H1 (cell line): ENCODE measurements at regions not wholly inside any gene's neighbourhood (a gene's known extent, or its start where the extent isn't known, plus 50 kb on each side); places are given as distances from the start of the nearest gene placed in this dataset.
"Not testable (repeated sequence)": the region's sequence is repeated elsewhere in the genome, so short reads cannot be mapped to it uniquely, and the experiment has no call there.

Source experiments
- CTCF ChIA-PET: fragments of 300-600 bp; sonication (Branson Sonifier 250); formaldehyde crosslinking; loops from one replicate; lab custom pipeline; 2021; ENCODE audit not compliant: partially characterized antibody; lab: Charles Lee
- POLR2A ChIA-PET: fragments of 300-600 bp; sonication (Branson Sonifier 250); formaldehyde crosslinking; loops from one replicate; lab custom pipeline; 2021; ENCODE audit warnings: inconsistent platforms; ENCODE audit not compliant: partially characterized antibody; lab: Charles Lee
- DNase-seq, 2 experiments: peaks; one replicate each; pipeline versions ENCODE4 v3.0.0 to v3.0.0-alpha.2; 2010 to 2022; ENCODE audit warnings: low spot score in 2 of 2, low read depth in 1 of 2, mixed read lengths in 1 of 2
- FAIRE-seq: peaks from 2 replicates; lab custom pipeline; 2011; peaks lifted over from hg19 to GRCh38; lab: Jason Lieb, UNC
- H2AFZ ChIP-seq: 2 replicates; pipeline ENCODE4 v1.8.1; 2012; ENCODE audit warnings: low read length, inconsistent platforms
- H2AK5ac ChIP-seq: 2 replicates; pipeline ENCODE4 v1.6.1; 2013; ENCODE audit warnings: low read depth, low read length
- H2BK120ac ChIP-seq: replicated peaks from 2 replicates; pipeline ENCODE3; 2013; ENCODE audit warnings: low read depth, low read length, inconsistent platforms
- H2BK12ac ChIP-seq: 2 replicates; pipeline ENCODE4 v1.6.1; 2013; ENCODE audit warnings: low read depth, low read length
- H2BK15ac ChIP-seq: 2 replicates; pipeline ENCODE4 v1.6.1; 2013; ENCODE audit warnings: low read length
- H2BK20ac ChIP-seq: 2 replicates; pipeline ENCODE4 v1.6.1; 2013; ENCODE audit warnings: low read length
- H2BK5ac ChIP-seq: 2 replicates; pipeline ENCODE4 v1.6.1; 2013; ENCODE audit warnings: low read depth, low read length
- H3K14ac ChIP-seq: 2 replicates; pipeline ENCODE4 v1.6.1; 2013; ENCODE audit warnings: inconsistent platforms; ENCODE audit not compliant: insufficient read length
- H3K18ac ChIP-seq: 2 replicates; pipeline ENCODE4 v1.6.1; 2013; ENCODE audit warnings: low read length; ENCODE audit errors: extremely low read depth
- H3K23ac ChIP-seq: 2 replicates; pipeline ENCODE4 v1.6.1; 2013; ENCODE audit warnings: inconsistent platforms; ENCODE audit not compliant: insufficient read length
- H3K23me2 ChIP-seq: 2 replicates; pipeline ENCODE4 v1.6.1; 2013; ENCODE audit warnings: low read depth, low read length
- H3K27ac ChIP-seq: 2 replicates; pipeline ENCODE4 v1.6.1; 2011; ENCODE audit warnings: low read depth, low read length, inconsistent platforms
- H3K27me3 ChIP-seq, 4 experiments: replicated peaks in 1 of 4; 1 replicate in 1 of 4; 2 replicates in 3 of 4; pipeline versions ENCODE4 v1.6.1 to v1.8.1; 2011 to 2013; ENCODE audit warnings: low read length in 3 of 4, mild to moderate bottlenecking in 3 of 4, inconsistent platforms in 2 of 4, mixed read lengths in 2 of 4, moderate library complexity in 1 of 4; ENCODE audit not compliant: control insufficient read depth in 3 of 4, insufficient read depth in 3 of 4; ENCODE audit errors: extremely low read depth in 1 of 4
- H3K36me3 ChIP-seq, 4 experiments: 2 replicates each; pipeline versions ENCODE4 v1.6.1 to v1.8.1; 2011 to 2013; ENCODE audit warnings: mild to moderate bottlenecking in 4 of 4, low read length in 3 of 4, moderate library complexity in 2 of 4, control low read depth in 1 of 4, inconsistent platforms in 1 of 4; ENCODE audit not compliant: insufficient read depth in 4 of 4, control insufficient read depth in 2 of 4
- H3K4ac ChIP-seq: replicated peaks from 2 replicates; pipeline ENCODE3; 2013; ENCODE audit warnings: low read length, low read depth, mixed read lengths, inconsistent platforms; ENCODE audit not compliant: insufficient read length
- H3K4me1 ChIP-seq, 4 experiments: replicated peaks in 1 of 4; 1 replicate in 1 of 4; 2 replicates in 3 of 4; pipeline versions ENCODE4 v1.6.1 to v1.8.1; 2011 to 2013; ENCODE audit warnings: low read length in 3 of 4, inconsistent platforms in 2 of 4, mixed read lengths in 1 of 4; ENCODE audit not compliant: insufficient read depth in 4 of 4, control insufficient read depth in 3 of 4
- H3K4me2 ChIP-seq, 2 experiments: 2 replicates each; pipeline versions ENCODE4 v1.6.1 to v1.8.1; 2011 to 2013; ENCODE audit warnings: low read depth in 2 of 2, low read length in 2 of 2, control low read depth in 1 of 2, inconsistent platforms in 1 of 2, mild to moderate bottlenecking in 1 of 2; ENCODE audit not compliant: insufficient read depth in 1 of 2
- H3K4me3 ChIP-seq, 4 experiments: fragments of 200-600, 300-600 bp in 1 of 4; sonication (generic), shearing (Covaris generic), sonication (Bioruptor Twin) in 1 of 4; 2 replicates each; pipeline versions ENCODE4 v1.5.1 to v1.8.1; 2011 to 2016; ENCODE audit warnings: low read length in 4 of 4, low read depth in 3 of 4, control low read depth in 2 of 4, inconsistent platforms in 2 of 4, mild to moderate bottlenecking in 2 of 4, mixed read lengths in 1 of 4, moderate library complexity in 1 of 4; ENCODE audit not compliant: insufficient read depth in 2 of 4; ENCODE audit errors: extremely low read depth in 1 of 4
- H3K56ac ChIP-seq: replicated peaks from 2 replicates; pipeline ENCODE3; 2013; ENCODE audit warnings: low read depth, mild to moderate bottlenecking, mixed read lengths, low read length, inconsistent platforms; ENCODE audit not compliant: insufficient read length
- H3K79me1 ChIP-seq: 2 replicates; pipeline ENCODE4 v1.6.1; 2013; ENCODE audit warnings: low read depth, low read length, control low read depth
- H3K79me2 ChIP-seq, 2 experiments: 2 replicates each; pipeline versions ENCODE4 v1.6.1 to v1.8.1; 2012 to 2013; ENCODE audit warnings: low read length in 2 of 2, mild to moderate bottlenecking in 2 of 2, inconsistent platforms in 1 of 2; ENCODE audit not compliant: insufficient read depth in 2 of 2, control insufficient read depth in 1 of 2
- H3K9ac ChIP-seq, 4 experiments: replicated peaks in 1 of 4; 1 replicate in 1 of 4; 2 replicates in 3 of 4; pipeline versions ENCODE4 v1.6.1 to v1.8.1; 2011 to 2013; ENCODE audit warnings: low read depth in 3 of 4, low read length in 3 of 4, control low read depth in 2 of 4, mild to moderate bottlenecking in 2 of 4, moderate library complexity in 2 of 4, inconsistent platforms in 1 of 4; ENCODE audit errors: extremely low read depth in 1 of 4
- H3K9me3 ChIP-seq, 2 experiments: 2 replicates each; pipeline versions ENCODE4 v1.6.1 to v1.8.1; 2012 to 2013; ENCODE audit warnings: mild to moderate bottlenecking in 2 of 2, moderate library complexity in 2 of 2, control low read depth in 1 of 2, inconsistent platforms in 1 of 2, low read depth in 1 of 2, low read length in 1 of 2, mixed read lengths in 1 of 2; ENCODE audit not compliant: insufficient read depth in 2 of 2
- H4K20me1 ChIP-seq, 2 experiments: replicated peaks in 1 of 2; 2 replicates each; pipeline versions ENCODE3 to v1.8.1; 2011 to 2013; ENCODE audit warnings: inconsistent platforms in 2 of 2, low read length in 2 of 2, mild to moderate bottlenecking in 1 of 2; ENCODE audit not compliant: insufficient read depth in 2 of 2, control insufficient read depth in 1 of 2
- H4K5ac ChIP-seq: 2 replicates; pipeline ENCODE4 v1.6.1; 2013; ENCODE audit warnings: low read length, low read depth, mixed read lengths, inconsistent platforms; ENCODE audit not compliant: insufficient read length
- H4K8ac ChIP-seq: 2 replicates; pipeline ENCODE4 v1.8.0; 2013; ENCODE audit warnings: mild to moderate bottlenecking, moderate library complexity, low read length, inconsistent platforms; ENCODE audit not compliant: insufficient read depth; ENCODE audit errors: extremely low read depth
- H4K91ac ChIP-seq: replicated peaks from 2 replicates; pipeline ENCODE3; 2013; ENCODE audit warnings: low read length, mixed read lengths, inconsistent platforms; ENCODE audit not compliant: insufficient read length
- SRF ChIP-seq: IDR thresholded peaks from 2 replicates; pipeline ENCODE4 v1.6.1; 2011; ENCODE audit warnings: mild to moderate bottlenecking, low read depth, low read length, moderate library complexity
- WGBS, 2 experiments: shearing (Covaris generic) in 1 of 2; methylation state at CpG; one replicate each; pipeline versions ENCODE4 v1.1.6 to v1.1.7; 2013 to 2015; ENCODE audit warnings: low lambda C conversion rate in 2 of 2, mixed read lengths in 2 of 2, inconsistent platforms in 1 of 2, low coverage in 1 of 2, missing lambda C conversion rate in 1 of 2; ENCODE audit not compliant: insufficient replicate concordance in 2 of 2, insufficient coverage in 1 of 2, insufficient read length in 1 of 2; ENCODE audit errors: extremely low coverage in 1 of 2, missing lambda C conversion rate in 1 of 2; 5-methylcytosine and 5-hydroxymethylcytosine counted together

DNA sequence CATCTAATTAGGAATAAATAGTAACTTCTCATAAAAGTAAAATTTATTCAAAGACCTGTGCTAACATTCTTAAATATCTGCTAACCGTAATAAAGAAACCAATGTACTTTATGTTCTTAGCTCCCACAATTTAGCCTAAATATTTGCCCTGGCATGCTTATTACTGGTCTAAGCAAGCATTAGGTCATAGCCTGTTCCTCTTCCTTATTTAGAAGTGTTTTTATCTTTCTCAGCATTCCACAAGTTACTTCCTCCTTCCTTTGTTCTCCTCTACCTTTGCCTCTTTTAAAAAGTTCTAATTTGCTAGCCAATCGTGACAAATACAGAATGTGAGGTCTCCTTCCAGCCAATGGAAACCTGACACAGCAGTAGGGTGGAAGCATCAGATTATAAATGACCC lies 173.3 kb downstream of the TEX13C start:
- FAIRE-seq, H3K23ac ChIP-seq, H2BK12ac ChIP-seq, H2AFZ ChIP-seq, H3K27ac ChIP-seq, H3K9me3 ChIP-seq, H2BK120ac ChIP-seq, H3K79me2 ChIP-seq, H2AK5ac ChIP-seq, H4K20me1 ChIP-seq, H2BK20ac ChIP-seq, H2BK15ac ChIP-seq, H2BK5ac ChIP-seq, H3K4me1 ChIP-seq, H3K14ac ChIP-seq, H3K56ac ChIP-seq, H3K23me2 ChIP-seq, POLR2A ChIA-PET, H3K4ac ChIP-seq, H3K36me3 ChIP-seq, H3K18ac ChIP-seq, H4K5ac ChIP-seq, DNase-seq, H3K27me3 ChIP-seq, H3K79me1 ChIP-seq, H3K4me3 ChIP-seq, H3K9ac ChIP-seq, H3K4me2 ChIP-seq, H4K8ac ChIP-seq, H4K91ac ChIP-seq: not testable (repeated sequence)
- CTCF ChIA-PET, result interaction anchor here (1.2 kb wide), 1 partner anchor 36 kb away, joined by 3 read pairs; no protein-coding TSS in a partner anchor
- 88% methylated on average over 2 of the region's 2 CpGs; no CpG with 5 or more reads in 1 of the 2 experiments for WGBS, 2 experiments
- peak; percentile 30; the same call in 1 of the 2 replicates for TF ChIP-seq SRF
